Lung (tissue), 11 donors: ENCODE measurements at regions not wholly inside any gene's neighbourhood (a gene's known extent, or its start where the extent isn't known, plus 50 kb on each side); places are given as distances from the start of the nearest gene placed in this dataset.

Experiments used
- ATAC-seq: fragments of 200-7000 bp; cut with Tn5 transposase; one replicate; pipeline ENCODE4 v1.9.1; 2020; ENCODE audit warnings: moderate number of reproducible peaks; ENCODE audit not compliant: insufficient read depth, low FRiP score
- DNase-seq, 3 donors: peaks; one replicate each; pipeline ENCODE4 v3.0.0-alpha.2; 2013 to 2017
- H3K27ac ChIP-seq, 2 donors: one replicate each; pipeline ENCODE4 v1.5.1; 2013; ENCODE audit warnings: mild to moderate bottlenecking in 2 of 2, moderate library complexity in 2 of 2, control low read depth in 1 of 2, inconsistent platforms in 1 of 2, low read depth in 1 of 2, low read length in 1 of 2
- H3K27me3 ChIP-seq, 3 donors: one replicate each; pipeline ENCODE4 v1.5.1; 2013; ENCODE audit warnings: low read length in 2 of 3; ENCODE audit not compliant: control insufficient read depth in 3 of 3, insufficient read depth in 3 of 3
- H3K36me3 ChIP-seq, 4 donors: one replicate each; pipeline ENCODE4 v1.5.1; 2013; ENCODE audit warnings: low read length in 4 of 4, mild to moderate bottlenecking in 1 of 4, moderate library complexity in 1 of 4; ENCODE audit not compliant: control insufficient read depth in 4 of 4, insufficient read depth in 4 of 4
- H3K4me1 ChIP-seq, 5 donors: one replicate each; pipeline ENCODE4 v1.5.1; 2013; ENCODE audit warnings: low read length in 5 of 5, mild to moderate bottlenecking in 2 of 5, moderate library complexity in 1 of 5; ENCODE audit not compliant: control insufficient read depth in 5 of 5, insufficient read depth in 5 of 5
- H3K4me3 ChIP-seq: one replicate; pipeline ENCODE4 v1.5.1; 2013; ENCODE audit warnings: mild to moderate bottlenecking, control low read depth, moderate library complexity
- H3K9ac ChIP-seq, 2 donors: one replicate each; pipeline ENCODE4 v1.5.1; 2013; ENCODE audit warnings: low read length in 2 of 2, control low read depth in 1 of 2; ENCODE audit not compliant: insufficient read depth in 1 of 2
- H3K9me3 ChIP-seq, 4 donors: one replicate each; pipeline ENCODE4 v1.5.1; 2013; ENCODE audit warnings: low read length in 3 of 4, mild to moderate bottlenecking in 1 of 4, moderate library complexity in 1 of 4; ENCODE audit not compliant: control insufficient read depth in 4 of 4, insufficient read depth in 3 of 4
- CTCF ChIP-seq: IDR thresholded peaks from 2 replicates; pipeline ENCODE4 v1.5.1; 2012; ENCODE audit warnings: mild to moderate bottlenecking; ENCODE audit errors: control extremely low read depth, extremely low read depth
- WGBS, 2 donors: extraction: QIAGEN DNeasy Blood & Tissue Kit; methylation state at CpG; one replicate each; pipeline ENCODE4 v1.1.7; 2013; 5-methylcytosine and 5-hydroxymethylcytosine counted together
- donor health status: control.
- donor health status: control.
- donor health status: Bipolar disorder and iron deficiency.
- donor health status: healthy.
- donor health status: DM: yes; HTN: yes; CAD: no.

DNA sequence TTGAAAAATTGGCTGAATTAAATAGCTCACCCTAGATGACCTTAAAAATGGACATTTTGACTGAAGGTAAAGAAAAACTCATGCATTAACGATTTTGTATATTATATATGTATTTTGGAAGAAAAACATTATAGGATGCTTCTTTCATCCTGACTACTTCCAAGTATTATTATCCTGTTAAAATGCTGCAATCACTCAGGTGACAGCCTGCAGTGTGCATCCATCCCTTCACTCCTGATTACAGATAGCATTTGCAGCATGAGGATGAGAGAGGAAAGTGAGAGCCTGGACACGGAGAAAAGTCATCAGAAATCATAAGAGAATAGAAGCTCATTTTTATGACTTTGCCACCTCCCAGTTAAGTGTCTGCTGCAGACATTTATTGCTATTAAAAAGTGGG, 1055.6 kb downstream of the PCDH17 start:
- Histone ChIP-seq H3K9me3 (peaks cover 0 to 4% (median 0%) of the 10 kb centered on the region in 4 donors), H3K36me3 (no peaks in the 10 kb centered on the region), H3K27ac (no peak overlapping the region), H3K4me1 (no peaks in the 10 kb centered on the region), H3K9ac (no peak overlapping the region), H3K4me3 (no peak overlapping the region), H3K27me3 (no peaks in the 10 kb centered on the region)
- ATAC-seq, result no peak
- no peak for DNase-seq
- 55 to 84% methylated on average over 2 of the region's 2 CpGs for WGBS, 2 donors
- no peak for TF ChIP-seq CTCF

DNA sequence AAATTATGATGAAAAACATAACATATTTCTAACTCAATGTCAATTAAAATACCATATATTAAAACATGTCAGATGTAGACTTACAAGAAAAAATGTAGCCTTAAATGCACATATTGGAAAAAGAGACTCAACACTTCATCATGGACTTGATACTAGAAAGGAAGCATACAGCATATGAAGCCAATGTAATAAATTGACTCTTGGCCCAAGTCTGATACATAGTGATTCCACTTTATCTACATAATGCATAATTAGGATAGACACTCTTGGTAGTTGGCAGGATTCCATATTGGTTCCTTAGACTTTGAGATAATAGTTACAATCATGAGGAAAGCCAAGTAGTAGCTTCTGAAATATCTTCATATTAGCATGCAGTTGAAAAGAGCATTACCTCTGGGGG, 1067.0 kb downstream of the PCDH17 start:
- no peak for TF ChIP-seq CTCF
- Histone ChIP-seq H3K27ac (no peak overlapping the region), H3K9me3 (no peaks in the 10 kb centered on the region), H3K4me1 (no peaks in the 10 kb centered on the region), H3K36me3 (no peaks in the 10 kb centered on the region), H3K9ac (no peak overlapping the region), H3K4me3 (no peak overlapping the region), H3K27me3 (no peaks in the 10 kb centered on the region)
- no peak for ATAC-seq
- peak in 2 of 3 donors; percentile 53 to 58 for DNase-seq

GRCh38 chr13:58704953-58705352, 1073.4 kb downstream of the PCDH17 start:
- no peak for ATAC-seq

More at GRCh38 chr13:58704953-58705352, 1073.4 kb downstream of the PCDH17 start:
- H3K27ac ChIP-seq, result no peak overlapping the region
- H3K9ac ChIP-seq, result no peak overlapping the region
- H3K36me3 ChIP-seq, result no peaks in the 10 kb centered on the region
- WGBS, 2 donors, result 28 to 54% methylated on average over 2 of the region's 2 CpGs
- H3K9me3 ChIP-seq, result peaks cover 0 to under 1% (median 0%) of the 10 kb centered on the region in 4 donors
- H3K27me3 ChIP-seq, result no peaks in the 10 kb centered on the region
- H3K4me3 ChIP-seq, result no peak overlapping the region
- no peak for TF ChIP-seq CTCF
- DNase-seq, result no peak
- no peaks in the 10 kb centered on the region for H3K4me1 ChIP-seq
